GM10248 (cell line): ENCODE measurements at regions not wholly inside any gene's neighbourhood (a gene's known extent, or its start where the extent isn't known, plus 50 kb on each side); places are given as distances from the start of the nearest gene placed in this dataset.

Experiments used
- CTCF ChIA-PET: fragments of 300-600 bp; sonication (Branson Sonifier 250); formaldehyde crosslinking; extraction: SDS; loops from one replicate; lab custom pipeline; 2021; ENCODE audit warnings: antibody characterized with exemption; lab: Yijun Ruan, JAX
- POLR2A ChIA-PET: fragments of 350-650 bp; sonication (Branson Sonifier 250); formaldehyde crosslinking; extraction: SDS; loops from one replicate; lab custom pipeline; 2020; ENCODE audit warnings: antibody characterized with exemption; lab: Yijun Ruan, JAX
- DNase-seq: peaks from one replicate; pipeline ENCODE4 v3.0.0; 2012; ENCODE audit errors: extremely low spot score
- CTCF ChIP-seq: IDR thresholded peaks from 2 replicates; pipeline ENCODE4 v1.5.1; 2012; ENCODE audit warnings: mild to moderate bottlenecking, low read depth; ENCODE audit errors: extremely low read depth, missing control alignments, control extremely low read depth

GRCh38 chr20:19813846-19814640 is 56.0 kb downstream of the RIN2 start:
- ChIA-PET POLR2A (no interaction called here), CTCF (interaction anchor here (1.3 to 1.8 kb wide), 3 partner anchors 14 to 203 kb away, joined by 3 to 8 read pairs (median 4); partner anchors contain the start of gene NAA20)
- no peak for TF ChIP-seq CTCF
- no peak for DNase-seq

GRCh38 chr20:19815553-19815991 is 57.5 kb downstream of the RIN2 start:
- no peak for TF ChIP-seq CTCF
- POLR2A ChIA-PET: no interaction called here
- CTCF ChIA-PET: interaction anchor here (1.1 to 1.8 kb wide), 5 partner anchors 8 to 92 kb away, joined by 3 to 8 read pairs (median 3); no protein-coding TSS in a partner anchor
- DNase-seq: no peak

GRCh38 chr20:19816386-19816785 is 58.3 kb downstream of the RIN2 start:
- no peak for TF ChIP-seq CTCF
- ChIA-PET CTCF (interaction anchor here (1.3 kb wide), 1 partner anchor 91 kb away, joined by 3 read pairs; no protein-coding TSS in a partner anchor), POLR2A (no interaction called here)
- DNase-seq: no peak

GRCh38 chr20:19817017-19817416 is 59.0 kb downstream of the RIN2 start:
- ChIA-PET POLR2A (no interaction called here), CTCF (interaction anchor here (1.0 kb wide), 1 partner anchor 11 kb away, joined by 6 read pairs; no protein-coding TSS in a partner anchor)
- TF ChIP-seq CTCF: no peak
- DNase-seq: no peak

GRCh38 chr20:19819149-19819548 is 61.1 kb downstream of the RIN2 start:
- ChIA-PET POLR2A (no interaction called here), CTCF (interaction anchor here (1.1 kb wide), 1 partner anchor 34 kb away, joined by 4 read pairs; no protein-coding TSS in a partner anchor)
- no peak for TF ChIP-seq CTCF
- DNase-seq: no peak

- no peak for TF ChIP-seq CTCF
- CTCF ChIA-PET: interaction anchor here (1.4 to 2.8 kb wide), 3 partner anchors 10 to 62 kb away, joined by 4 to 9 read pairs (median 4); no protein-coding TSS in a partner anchor
- POLR2A ChIA-PET: no interaction called here
- DNase-seq: no peak
These were observed 62.6 kb downstream of the RIN2 start for GRCh38 chr20:19820555-19821211.
